NCI-H524 treated with DMSO at 0.1 percent for 48 hours (cell line): ENCODE measurements at regions not wholly inside any gene's neighbourhood (a gene's known extent, or its start where the extent isn't known, plus 50 kb on each side); places are given as distances from the start of the nearest gene placed in this dataset.

Experiments
- DNase-seq: peaks from one replicate; lab custom pipeline; 2025; lab: John Stamatoyannopoulos, UW

DNA sequence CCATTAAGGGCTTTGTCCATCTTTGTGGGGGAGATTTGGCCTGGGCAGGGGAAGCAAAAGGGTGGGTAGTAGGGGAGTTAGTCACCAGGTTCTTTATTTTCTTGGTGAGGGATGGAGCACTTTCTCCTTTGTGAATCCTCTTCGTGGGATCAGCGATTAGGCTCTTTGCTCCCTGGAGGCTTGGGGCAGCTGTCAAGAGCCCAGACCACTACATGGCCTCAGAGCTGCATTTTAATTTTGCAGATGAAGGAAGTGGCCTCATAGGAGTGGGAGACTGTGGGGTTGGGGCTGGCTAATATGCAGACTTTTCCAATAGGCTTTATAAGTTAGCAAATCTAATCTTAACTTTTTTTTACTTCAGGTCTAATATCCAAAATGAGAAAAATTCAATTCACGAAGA is 168.1 kb upstream of the DEFB112 start:
- no peak for DNase-seq

DNA sequence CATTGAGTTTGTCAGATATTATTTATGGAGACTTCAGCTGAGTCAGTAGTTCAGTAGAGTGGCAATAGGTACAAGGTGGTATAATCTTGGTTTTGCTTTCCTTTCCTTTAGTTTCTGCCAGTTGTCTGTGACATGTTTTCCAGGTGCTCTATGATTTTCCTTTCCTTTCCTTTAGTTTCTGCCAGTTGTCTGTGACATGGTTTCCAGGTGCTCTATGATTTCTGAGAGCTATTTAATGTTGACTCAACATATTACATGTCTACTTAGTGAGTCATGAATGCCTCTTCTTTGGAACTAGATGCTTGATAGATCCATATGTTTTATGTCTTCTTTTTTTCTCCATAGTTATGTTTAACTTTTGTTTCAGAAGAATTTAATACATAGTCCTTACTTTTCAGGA is 186.4 kb upstream of the DEFB112 start:
- DNase-seq = no peak

DNA sequence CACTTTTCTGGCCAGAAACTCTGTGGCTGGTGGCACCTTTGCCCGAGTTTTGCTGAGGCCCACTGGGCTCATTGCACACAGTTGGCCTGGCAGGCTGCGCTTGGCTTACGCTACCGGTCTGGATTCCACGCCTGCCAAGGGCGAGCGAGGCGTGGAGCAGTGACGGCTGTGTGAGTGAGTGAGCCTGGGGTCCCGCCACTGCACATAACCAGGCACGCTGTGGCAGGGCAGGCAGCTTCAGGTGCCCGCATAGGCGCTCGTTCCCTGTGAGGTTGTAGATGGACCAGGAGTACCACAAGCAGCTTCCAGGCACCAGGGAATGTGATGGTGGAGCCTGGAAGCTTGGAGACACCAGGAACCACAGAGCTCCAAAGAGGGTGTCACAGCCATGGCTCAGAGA is 190.1 kb upstream of the DEFB112 start:
- no peak for DNase-seq

DNA sequence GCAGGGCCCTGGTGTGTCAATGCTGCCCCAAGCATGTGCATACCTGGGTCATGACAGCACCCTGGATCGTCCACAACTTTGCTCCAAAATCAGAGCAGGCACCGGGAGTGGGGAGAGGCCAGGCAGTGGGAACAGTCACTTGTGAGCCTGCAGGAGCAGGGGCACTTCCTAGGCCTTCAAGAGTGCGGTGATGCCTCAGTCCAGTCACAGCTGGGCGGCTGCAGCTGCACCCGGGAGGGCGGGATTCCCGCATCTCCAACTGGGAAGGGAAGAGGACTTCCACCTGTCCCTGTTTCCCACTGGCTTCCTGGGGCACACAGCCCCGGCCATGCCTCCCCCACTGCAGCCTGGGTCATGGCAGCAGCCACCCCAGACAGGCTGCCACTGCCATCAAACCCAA is 191.3 kb upstream of the DEFB112 start:
- no peak for DNase-seq

DNA sequence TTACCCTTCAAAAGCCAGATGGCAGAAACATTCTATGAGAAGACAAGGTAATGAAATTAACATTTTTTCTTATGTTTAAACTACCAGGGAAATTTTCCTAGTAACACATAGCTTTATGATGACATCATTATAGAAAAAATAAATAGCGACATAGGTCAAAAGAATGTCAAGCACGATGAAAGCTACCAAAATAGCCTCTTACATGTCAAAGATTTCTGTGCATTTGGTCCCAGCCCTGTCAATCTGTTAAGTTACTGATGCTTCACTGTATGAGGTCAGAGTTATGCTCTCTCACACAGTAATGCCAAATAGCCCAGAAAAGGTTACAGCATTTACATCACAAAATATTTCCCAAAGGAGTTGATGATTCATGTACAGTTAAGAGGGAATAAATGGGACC is 199.8 kb upstream of the DEFB112 start:
- no peak for DNase-seq

DNA sequence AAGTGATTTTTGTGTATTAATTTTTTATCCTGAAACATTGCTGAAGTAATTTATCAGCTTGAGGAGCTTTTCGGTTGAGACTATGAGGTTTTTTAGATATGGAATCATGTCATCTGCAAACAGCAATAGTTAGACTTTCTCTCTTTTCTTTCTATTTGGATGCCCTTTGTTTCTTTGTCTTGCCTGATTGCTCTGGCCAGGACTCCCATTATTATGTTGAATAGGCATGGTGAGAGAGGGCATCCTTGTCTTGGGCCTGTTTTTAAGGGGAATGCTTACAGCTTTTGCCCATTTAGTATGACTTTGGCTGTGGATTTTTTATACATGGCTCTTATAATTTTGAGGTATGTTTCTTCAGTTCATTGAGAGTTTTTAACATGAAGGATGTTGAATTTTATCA is 207.6 kb upstream of the DEFB112 start:
- DNase-seq = no peak

DNA sequence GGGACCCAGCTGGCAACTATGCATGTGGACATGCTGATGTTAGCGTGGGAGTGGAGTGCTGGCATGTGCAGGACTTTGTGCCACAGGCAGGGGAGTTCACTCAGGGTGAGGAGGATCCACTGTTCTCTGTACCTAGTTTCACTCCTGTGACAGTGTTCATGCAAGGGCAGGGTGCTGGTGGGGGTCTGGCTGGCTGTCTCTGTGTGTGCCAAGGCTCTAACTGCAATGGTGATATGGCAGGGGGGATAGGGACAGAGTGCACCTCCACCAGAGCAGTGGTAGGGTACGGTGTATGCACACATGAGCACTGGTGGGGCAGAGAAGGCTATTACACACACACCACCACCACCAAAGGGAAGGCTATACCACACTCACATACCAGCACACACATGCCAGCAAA is 210.2 kb upstream of the DEFB112 start:
- no peak for DNase-seq

DNA sequence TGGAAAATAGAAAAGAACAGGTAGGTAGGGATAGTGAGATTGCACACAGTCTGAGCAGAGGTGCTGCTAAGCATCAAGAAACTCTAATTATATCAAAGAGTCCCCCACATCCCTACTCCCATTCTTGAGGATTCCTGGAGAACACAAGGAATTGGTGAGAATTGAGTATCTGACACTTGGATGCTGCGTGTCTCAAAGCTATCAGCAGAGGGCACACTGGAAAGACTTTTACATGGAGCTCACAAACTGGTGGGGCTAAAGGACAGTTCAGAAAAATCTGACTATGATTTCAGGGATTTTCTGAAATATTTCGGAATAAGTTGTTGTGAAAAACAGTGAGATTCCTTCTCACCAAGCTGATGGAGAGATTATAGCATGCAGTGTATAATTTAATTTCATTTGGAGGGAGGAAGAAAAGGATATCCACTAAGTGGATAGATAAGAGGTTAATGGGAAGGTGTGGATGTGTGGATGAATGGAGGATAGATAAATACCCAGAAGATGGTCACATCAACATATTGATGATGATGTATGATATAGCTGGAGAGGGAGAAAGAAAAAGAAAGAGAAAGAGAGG is 215.4 kb upstream of the DEFB112 start:
- DNase-seq = no peak

DNA sequence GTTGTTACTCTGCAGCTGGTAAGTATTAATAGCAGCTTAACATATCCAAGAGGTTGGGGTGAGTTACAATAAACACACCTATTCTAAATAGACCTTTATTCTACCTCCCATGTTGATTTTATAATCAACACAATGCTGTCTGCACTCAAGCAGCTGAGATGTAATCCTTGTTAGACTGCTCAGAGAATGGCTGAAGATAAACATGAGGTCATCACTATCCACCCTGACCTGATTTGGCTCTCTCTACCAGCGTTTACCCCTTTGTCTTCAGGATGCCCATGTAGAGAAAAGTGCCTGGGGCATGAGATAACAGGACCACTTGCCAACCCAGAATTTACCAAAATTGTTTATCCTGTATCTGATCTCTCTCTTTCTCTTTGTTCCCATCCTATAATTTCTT is 220.7 kb upstream of the DEFB112 start:
- DNase-seq = no peak

DNA sequence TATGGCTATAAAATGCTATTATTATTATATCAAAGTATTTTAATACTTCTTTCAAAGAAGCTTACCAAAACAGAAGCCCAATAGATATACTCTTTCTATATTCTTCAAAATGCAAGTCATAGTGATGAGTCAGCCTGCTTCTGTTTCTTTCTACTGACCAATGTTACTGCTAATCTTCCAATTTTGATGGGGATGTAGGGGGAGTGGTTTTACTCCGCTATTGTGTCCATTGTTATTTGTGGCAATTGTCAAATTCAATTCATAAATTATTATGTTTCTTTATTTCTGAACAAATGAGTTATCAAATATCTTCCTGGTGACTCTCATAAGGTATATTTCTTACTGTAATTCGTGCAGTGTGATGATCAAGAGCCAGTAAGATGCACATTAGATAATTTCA is 221.5 kb upstream of the DEFB112 start:
- DNase-seq = no peak

DNA sequence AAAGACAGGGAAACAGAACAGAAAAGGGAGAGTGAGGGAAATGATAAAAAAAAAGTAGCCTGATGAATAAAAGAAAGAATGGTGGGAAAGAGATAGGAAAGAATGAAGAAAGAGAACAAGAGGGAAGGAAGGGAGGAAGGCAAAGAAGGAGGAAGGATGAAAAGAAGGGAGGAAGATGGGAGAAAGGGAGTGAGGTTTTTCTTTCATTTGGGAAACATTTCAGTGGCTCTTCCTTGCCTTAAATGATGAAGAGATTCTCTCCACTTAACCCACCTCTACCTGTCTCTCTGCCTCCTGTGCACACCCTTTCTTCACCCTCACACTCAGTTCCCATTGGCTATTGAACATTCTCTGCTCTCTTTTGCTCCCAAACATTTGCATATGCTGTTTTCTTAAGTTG is 222.1 kb upstream of the DEFB112 start:
- no peak for DNase-seq

DNA sequence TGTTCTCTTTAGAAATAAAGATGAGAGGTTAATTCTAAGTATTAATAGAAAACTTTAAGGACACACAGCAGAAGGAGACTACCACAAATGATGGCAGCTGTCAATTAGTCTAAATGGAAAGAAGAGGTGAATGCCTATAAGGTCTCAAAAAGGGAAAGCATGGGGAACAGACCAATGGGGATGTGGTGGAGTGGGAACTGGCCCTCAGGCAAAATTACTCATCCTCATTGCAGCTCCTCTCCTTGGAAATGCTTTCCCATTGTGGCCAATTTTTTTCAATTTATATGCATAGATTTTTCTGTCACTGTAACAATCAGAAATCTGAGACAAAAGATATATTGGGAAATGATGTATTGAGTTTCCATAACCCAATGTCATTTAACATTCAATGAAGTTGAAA is 222.9 kb upstream of the DEFB112 start:
- no peak for DNase-seq

DNA sequence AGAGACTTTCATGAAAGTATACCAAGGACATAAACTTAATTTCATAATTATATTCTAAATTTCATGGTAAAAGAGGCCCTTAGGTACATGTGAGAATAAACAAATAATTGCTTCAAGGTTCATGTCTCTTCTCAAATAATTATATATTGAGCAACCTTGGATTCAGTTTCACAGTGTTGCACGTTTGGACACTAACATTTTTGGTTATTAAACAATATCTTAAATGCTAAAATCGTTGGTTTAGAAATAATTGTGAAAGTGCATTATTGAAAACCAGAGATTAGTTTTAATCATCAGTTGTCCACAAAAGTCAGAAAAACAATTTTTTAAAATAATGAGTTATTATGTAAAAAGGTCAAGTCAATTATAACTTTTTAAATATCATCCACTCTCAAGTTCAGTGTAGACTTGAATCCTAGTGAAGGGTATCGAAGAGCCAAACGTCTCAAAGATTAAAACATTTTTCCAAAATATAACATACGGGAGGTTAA is 227.1 kb upstream of the DEFB112 start:
- DNase-seq = no peak

DNA sequence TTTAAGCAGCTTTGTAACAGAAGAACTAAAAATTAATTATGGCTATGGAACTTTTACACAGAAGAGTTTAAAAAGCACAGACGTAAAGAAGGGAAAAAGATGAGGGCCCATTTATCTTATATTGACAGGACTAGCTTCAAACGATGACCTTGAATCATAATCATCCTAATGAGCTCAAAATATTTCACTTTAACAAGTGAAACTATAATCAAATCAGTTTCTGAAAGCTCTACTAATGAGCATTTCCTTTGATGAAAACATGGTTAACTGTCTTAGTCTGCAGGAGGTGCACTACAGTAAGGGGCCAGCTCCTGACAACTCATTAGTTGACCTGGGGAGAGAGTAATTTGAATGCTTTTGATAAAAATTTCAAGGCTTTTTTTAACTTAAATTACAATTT is 228.0 kb upstream of the DEFB112 start:
- DNase-seq = no peak

DNA sequence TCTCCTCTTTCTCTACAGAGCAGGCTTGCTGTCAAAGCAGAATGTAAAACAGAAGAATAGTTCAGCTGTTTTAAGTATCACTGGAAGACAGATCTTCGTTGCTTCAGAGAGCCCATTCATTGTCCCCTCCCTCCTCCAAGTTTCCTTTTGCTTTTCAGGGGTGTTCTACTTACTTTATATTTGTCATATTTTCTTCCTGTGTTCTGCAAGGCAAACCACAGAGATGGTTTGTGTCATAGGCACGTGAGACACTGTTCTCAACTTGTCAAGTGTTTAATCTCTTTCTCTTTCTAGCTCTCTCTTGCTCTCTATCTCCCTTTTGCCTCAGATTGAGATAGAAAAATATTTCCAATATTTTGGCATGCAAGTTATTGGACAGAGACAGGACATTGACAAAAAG is 228.9 kb upstream of the DEFB112 start:
- DNase-seq = no peak

DNA sequence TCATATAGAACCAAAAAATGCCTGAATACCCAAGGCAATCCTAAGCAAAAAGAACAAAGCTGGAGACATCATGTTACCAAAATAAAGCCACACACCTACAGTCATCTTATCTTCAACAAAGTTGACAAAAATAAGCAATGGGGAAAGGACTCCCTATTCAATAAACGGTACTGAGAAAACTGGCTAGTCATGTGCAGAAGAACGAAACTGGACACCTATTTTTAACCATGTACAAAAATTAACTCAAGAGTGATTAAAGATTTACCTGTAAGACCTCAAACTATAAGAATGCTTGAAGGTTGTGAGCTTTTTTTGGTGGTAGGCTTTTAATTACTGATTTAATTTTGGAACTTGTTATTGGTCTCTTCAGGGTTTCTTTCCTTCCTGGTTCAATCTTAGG is 236.0 kb upstream of the DEFB112 start:
- no peak for DNase-seq

DNA sequence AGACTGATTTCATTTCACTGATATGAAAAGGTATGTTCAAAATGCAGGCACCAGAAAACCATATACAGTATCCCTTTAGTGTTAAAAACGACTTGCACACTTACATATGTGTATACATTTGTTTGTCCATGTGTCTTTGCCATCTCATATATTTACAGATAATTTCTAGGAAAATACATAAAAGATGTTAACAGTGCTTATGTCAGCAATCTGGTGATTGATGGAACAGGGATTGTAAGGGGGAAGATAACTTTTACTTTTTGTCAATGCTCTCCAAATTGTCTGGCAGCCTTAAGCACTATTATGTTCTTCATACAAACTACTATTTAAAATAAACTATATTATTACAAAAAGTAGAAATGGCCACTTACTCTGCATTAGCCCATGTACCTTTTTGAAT is 238.5 kb upstream of the DEFB112 start:
- no peak for DNase-seq

DNA sequence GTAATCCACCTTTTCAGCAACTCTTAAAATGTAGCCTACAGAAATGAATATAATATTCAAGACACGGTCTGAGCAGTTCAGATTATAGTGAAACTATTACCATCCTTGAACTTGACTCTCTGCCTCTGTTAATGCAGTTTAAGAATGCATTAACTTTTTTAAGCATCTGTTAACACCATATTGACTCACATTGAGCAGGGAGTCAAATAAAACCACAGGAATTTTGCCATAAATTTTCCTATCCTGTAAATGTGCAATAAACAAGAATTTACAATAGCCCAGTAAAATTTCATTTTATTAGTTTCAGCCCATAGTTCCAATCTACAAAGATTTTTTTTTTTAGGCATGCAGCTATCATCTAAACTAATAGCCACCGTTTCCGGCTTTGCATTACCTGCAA is 239.2 kb upstream of the DEFB112 start:
- DNase-seq = no peak

DNA sequence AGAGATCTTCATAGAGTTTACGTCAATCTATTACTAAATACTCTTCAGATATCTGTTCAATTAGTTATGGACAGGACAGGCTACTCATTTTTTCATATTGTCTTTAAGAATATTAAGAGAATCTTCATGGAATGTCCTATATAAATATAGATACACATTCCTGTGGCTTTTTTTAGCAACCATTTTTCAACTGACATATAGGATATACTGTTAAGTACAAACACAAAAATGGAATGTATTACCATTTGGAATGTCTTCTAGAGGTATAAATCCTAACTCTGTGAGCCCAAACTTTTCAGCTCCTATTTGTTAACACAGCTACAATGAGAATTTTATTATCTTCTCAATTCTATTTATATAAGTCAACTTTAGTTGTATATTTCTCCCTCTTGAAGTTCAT is 239.6 kb upstream of the DEFB112 start:
- DNase-seq = no peak

DNA sequence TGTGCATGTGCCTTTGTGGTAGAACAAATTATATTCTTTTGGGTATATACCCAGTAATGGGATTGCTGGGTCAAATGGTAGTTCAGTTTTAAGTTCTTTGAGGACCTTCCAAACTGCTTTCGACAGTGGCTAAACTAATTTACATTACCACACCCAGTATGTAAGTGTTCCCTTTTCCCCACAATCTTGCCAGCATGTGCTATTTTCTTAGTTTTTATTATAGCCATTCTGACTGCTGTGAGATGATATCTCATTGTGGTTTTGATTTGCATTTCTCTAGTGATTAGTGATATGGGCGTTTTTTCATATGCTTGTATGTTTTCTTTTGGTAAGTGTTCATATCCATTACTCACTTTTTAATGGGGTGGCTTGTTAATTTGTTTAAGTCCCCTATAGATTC is 251.6 kb upstream of the DEFB112 start:
- no peak for DNase-seq

DNA sequence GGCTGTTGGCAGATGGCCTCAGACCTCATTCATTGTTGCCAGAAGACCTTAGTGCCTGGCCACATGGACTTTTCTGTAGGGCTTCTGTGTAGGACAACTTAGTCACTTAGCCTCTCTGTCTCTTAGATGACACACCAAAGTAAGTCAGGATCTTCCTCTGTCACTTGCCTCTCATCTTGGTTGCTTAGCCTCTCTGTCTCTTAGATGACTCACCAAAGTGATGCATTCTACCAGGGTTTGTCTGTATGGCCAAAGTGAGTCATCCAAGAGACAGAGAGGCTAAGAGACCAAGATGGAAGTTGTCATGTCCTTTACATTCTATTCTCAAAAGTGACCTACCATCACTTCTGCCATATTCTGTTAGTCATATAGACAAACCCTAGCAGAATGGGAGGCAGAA is 255.9 kb upstream of the DEFB112 start:
- no peak for DNase-seq

DNA sequence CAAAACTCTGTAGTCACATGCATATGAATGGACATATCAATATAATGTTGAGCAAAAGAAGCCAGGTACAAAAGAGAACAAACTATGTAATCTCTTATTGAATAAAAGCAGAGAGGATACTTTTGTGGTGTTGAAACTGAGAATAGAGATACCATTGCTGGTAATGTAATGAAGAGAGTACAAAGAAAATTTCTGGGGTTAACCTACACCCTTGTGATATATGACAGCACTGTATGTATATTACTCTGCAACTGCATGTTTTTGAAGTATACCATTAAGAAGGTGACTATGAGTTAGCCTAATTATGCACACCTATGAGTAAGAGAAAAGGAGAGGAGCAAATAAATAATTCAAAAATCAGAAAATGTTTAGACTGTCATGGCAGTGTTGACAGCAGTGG is 268.8 kb upstream of the DEFB112 start:
- no peak for DNase-seq

DNA sequence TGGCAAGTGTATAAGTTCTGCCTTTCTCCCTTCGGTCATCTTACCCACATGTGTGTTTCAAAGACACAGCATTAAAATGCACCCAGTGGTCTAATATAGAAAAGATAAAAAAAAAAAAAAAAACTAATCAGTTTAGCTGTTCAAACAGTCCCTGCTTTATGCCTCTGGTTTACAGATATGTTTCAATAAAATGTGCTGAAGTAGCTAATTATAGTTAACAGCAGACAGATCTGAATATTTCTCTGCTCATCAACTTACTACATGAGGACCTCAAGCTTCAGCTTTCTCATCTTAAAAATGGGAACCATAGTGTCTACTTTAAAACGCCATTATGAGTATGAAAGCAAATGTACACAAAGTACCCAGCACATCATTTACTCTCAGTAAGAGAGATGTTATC is 280.6 kb upstream of the DEFB112 start:
- no peak for DNase-seq

DNA sequence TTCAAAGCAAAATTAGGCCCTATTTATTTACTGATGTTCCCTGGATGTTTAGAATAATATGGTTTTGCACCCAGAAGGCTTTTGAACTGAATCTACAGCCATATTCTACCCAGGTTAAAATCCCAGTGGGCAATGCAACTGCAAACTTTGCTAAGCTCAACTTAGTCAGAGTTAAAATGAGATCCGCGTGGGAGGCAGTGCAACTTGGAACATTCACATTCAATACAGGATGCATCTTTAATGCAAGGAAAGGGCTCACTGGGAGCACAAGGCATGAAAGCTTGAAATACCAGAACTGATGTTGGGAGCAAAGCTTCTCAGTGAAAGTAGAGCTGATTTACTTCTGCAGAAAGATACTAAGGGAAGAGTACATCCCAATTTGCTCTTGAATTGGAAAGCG is 281.2 kb upstream of the DEFB112 start:
- no peak for DNase-seq

DNA sequence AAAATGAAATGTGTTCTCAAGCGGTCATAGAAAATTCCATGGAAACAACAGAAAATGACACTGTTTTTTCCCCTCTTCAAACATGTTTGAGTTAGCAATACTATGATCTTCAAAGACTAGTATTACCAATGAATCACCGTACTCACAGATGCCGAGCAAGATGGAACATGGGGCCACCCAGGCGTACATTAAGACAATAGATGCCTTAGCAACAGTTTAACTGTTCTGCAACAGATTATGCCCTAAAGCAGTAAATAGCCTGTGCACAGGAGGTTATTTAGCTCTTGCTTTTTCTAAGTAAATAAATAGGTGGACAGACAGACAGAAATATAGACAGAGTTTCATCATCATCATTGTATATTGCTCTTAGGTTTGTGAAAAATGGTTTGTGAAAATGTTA is 284.0 kb upstream of the DEFB112 start:
- DNase-seq = no peak
